Muscle of arm (tissue), 1 donor: ENCODE measurements at regions not wholly inside any gene's neighbourhood (a gene's known extent, or its start where the extent isn't known, plus 50 kb on each side); places are given as distances from the start of the nearest gene placed in this dataset.
"Not testable (repeated sequence)": the region's sequence is repeated elsewhere in the genome, so short reads cannot be mapped to it uniquely, and the experiment has no call there.

Experiments
- DNase-seq: peaks from one replicate; pipeline ENCODE4 v3.0.0-alpha.2; 2013

- no peak for DNase-seq
Measured at GRCh38 chr6:25124216-25124715, 154.9 kb upstream of the CARMIL1 start.

GRCh38 chr6:25125736-25126135 is 153.4 kb upstream of the CARMIL1 start:
- no peak for DNase-seq

GRCh38 chr6:25127076-25127837 is 151.9 kb upstream of the CARMIL1 start:
- DNase-seq, result no peak

GRCh38 chr6:25130518-25130917 is 148.7 kb upstream of the CARMIL1 start:
- no peak for DNase-seq

- DNase-seq, result no peak
Measured at GRCh38 chr6:25132934-25133333, 146.2 kb upstream of the CARMIL1 start.

- no peak for DNase-seq
Measured at GRCh38 chr6:25133568-25133967, 145.6 kb upstream of the CARMIL1 start.

GRCh38 chr6:25136854-25137253 is 142.3 kb upstream of the CARMIL1 start:
- peak; percentile 36 for DNase-seq

- DNase-seq, result no peak
Measured at GRCh38 chr6:25137480-25137879, 141.7 kb upstream of the CARMIL1 start.

GRCh38 chr6:25137916-25138232 is 141.3 kb upstream of the CARMIL1 start:
- DNase-seq, result no peak

- peak; percentile 82 for DNase-seq
Measured at GRCh38 chr6:25138233-25138933, 140.8 kb upstream of the CARMIL1 start.

GRCh38 chr6:25138934-25139415 is 140.2 kb upstream of the CARMIL1 start:
- peak; percentile 25 for DNase-seq

GRCh38 chr6:25139608-25140007 is 139.6 kb upstream of the CARMIL1 start:
- not testable (repeated sequence) for DNase-seq

- no peak for DNase-seq
Measured at GRCh38 chr6:25142506-25142905, 136.7 kb upstream of the CARMIL1 start.

- no peak for DNase-seq
Measured at GRCh38 chr6:25144919-25145318, 134.3 kb upstream of the CARMIL1 start.

- DNase-seq, result no peak
Measured at GRCh38 chr6:25147223-25147622, 132.0 kb upstream of the CARMIL1 start.

GRCh38 chr6:25150031-25150430 is 129.1 kb upstream of the CARMIL1 start:
- no peak for DNase-seq

- no peak for DNase-seq
Measured at GRCh38 chr6:25150863-25151262, 128.3 kb upstream of the CARMIL1 start.

- no peak for DNase-seq
Measured at GRCh38 chr6:25153079-25153478, 126.1 kb upstream of the CARMIL1 start.

- no peak for DNase-seq
Measured at GRCh38 chr6:25154034-25154596, 125.1 kb upstream of the CARMIL1 start.

GRCh38 chr6:25155211-25155610 is 124.0 kb upstream of the CARMIL1 start:
- no peak for DNase-seq

- DNase-seq, result no peak
Measured at GRCh38 chr6:25156123-25156522, 123.1 kb upstream of the CARMIL1 start.

- DNase-seq, result no peak
Measured at GRCh38 chr6:25157183-25157582, 122.0 kb upstream of the CARMIL1 start.

- no peak for DNase-seq
Measured at GRCh38 chr6:25157842-25158241, 121.3 kb upstream of the CARMIL1 start.
